ENCODE measurements at regions not wholly inside any gene's neighbourhood (a gene's known extent, or its start where the extent isn't known, plus 50 kb on each side); places are given as distances from the start of the nearest gene placed in this dataset.

GRCh38 chr15:69628256-69629093 is 175.9 kb downstream of the RPLP1 start:
- DNase-seq (ENCODE audit: low read depth) = no peak
- in situ Hi-C loops (cut with HindIII; ENCODE audit: low pct_unique_long_range_greater_than_20kb, low sequenced_read_pairs) = no loop called here

GRCh38 chr15:69629631-69630161 is 177.1 kb downstream of the RPLP1 start:
- DNase-seq (ENCODE audit: low read depth) = no peak
- in situ Hi-C loops (cut with HindIII; ENCODE audit: low pct_unique_long_range_greater_than_20kb, low sequenced_read_pairs) = no loop called here

- no peak for DNase-seq (ENCODE audit: low read depth)
- in situ Hi-C loops (cut with HindIII; ENCODE audit: low pct_unique_long_range_greater_than_20kb, low sequenced_read_pairs) = no loop called here
These were observed 178.4 kb downstream of the RPLP1 start for GRCh38 chr15:69631005-69631404.

GRCh38 chr15:69631978-69632377 is 179.4 kb downstream of the RPLP1 start:
- in situ Hi-C loops (cut with HindIII; ENCODE audit: low pct_unique_long_range_greater_than_20kb, low sequenced_read_pairs) = no loop called here
- DNase-seq (ENCODE audit: low read depth) = no peak

GRCh38 chr15:69634860-69635259 is 182.2 kb downstream of the RPLP1 start:
- in situ Hi-C loops (cut with HindIII; ENCODE audit: low pct_unique_long_range_greater_than_20kb, low sequenced_read_pairs) = no loop called here
- DNase-seq (ENCODE audit: low read depth) = no peak

- in situ Hi-C loops (cut with HindIII; ENCODE audit: low pct_unique_long_range_greater_than_20kb, low sequenced_read_pairs) = no loop called here
These were observed 183.7 kb downstream of the RPLP1 start for GRCh38 chr15:69636169-69636915.

GRCh38 chr15:69637818-69638217 is 185.2 kb downstream of the RPLP1 start:
- in situ Hi-C loops (cut with HindIII; ENCODE audit: low pct_unique_long_range_greater_than_20kb, low sequenced_read_pairs) = no loop called here

More at GRCh38 chr15:69636169-69636915, 183.7 kb downstream of the RPLP1 start:
- DNase-seq (ENCODE audit: low read depth) = no peak

GRCh38 chr15:69643476-69643875 is 190.9 kb downstream of the RPLP1 start:
- in situ Hi-C loops (cut with HindIII; ENCODE audit: low pct_unique_long_range_greater_than_20kb, low sequenced_read_pairs) = no loop called here
- no peak for DNase-seq (ENCODE audit: low read depth)

More at GRCh38 chr15:69637818-69638217, 185.2 kb downstream of the RPLP1 start:
- DNase-seq (ENCODE audit: low read depth) = no peak

GRCh38 chr15:69643971-69644370 is 191.4 kb downstream of the RPLP1 start:
- in situ Hi-C loops (cut with HindIII; ENCODE audit: low pct_unique_long_range_greater_than_20kb, low sequenced_read_pairs) = no loop called here
- no peak for DNase-seq (ENCODE audit: low read depth)

- DNase-seq (ENCODE audit: low read depth) = no peak
- in situ Hi-C loops (cut with HindIII; ENCODE audit: low pct_unique_long_range_greater_than_20kb, low sequenced_read_pairs) = no loop called here
These were observed 192.3 kb downstream of the RPLP1 start for GRCh38 chr15:69644876-69645275.

GRCh38 chr15:69647142-69647513 is 194.5 kb downstream of the RPLP1 start:
- no peak for DNase-seq (ENCODE audit: low read depth)
- in situ Hi-C loops (cut with HindIII; ENCODE audit: low pct_unique_long_range_greater_than_20kb, low sequenced_read_pairs) = no loop called here

GRCh38 chr15:69648212-69648611 is 195.6 kb downstream of the RPLP1 start:
- DNase-seq (ENCODE audit: low read depth) = no peak
- in situ Hi-C loops (cut with HindIII; ENCODE audit: low pct_unique_long_range_greater_than_20kb, low sequenced_read_pairs) = no loop called here

GRCh38 chr15:69648775-69649735 is 196.4 kb downstream of the RPLP1 start:
- in situ Hi-C loops (cut with HindIII; ENCODE audit: low pct_unique_long_range_greater_than_20kb, low sequenced_read_pairs) = no loop called here
- DNase-seq (ENCODE audit: low read depth) = no peak

GRCh38 chr15:69652293-69652692 is 199.7 kb downstream of the RPLP1 start:
- in situ Hi-C loops (cut with HindIII; ENCODE audit: low pct_unique_long_range_greater_than_20kb, low sequenced_read_pairs) = no loop called here
- DNase-seq (ENCODE audit: low read depth) = no peak

- in situ Hi-C loops (cut with HindIII; ENCODE audit: low pct_unique_long_range_greater_than_20kb, low sequenced_read_pairs) = no loop called here
- DNase-seq (ENCODE audit: low read depth) = no peak
These were observed 200.2 kb downstream of the RPLP1 start for GRCh38 chr15:69652751-69653305.

GRCh38 chr15:69653306-69653705 is 200.7 kb downstream of the RPLP1 start:
- in situ Hi-C loops (cut with HindIII; ENCODE audit: low pct_unique_long_range_greater_than_20kb, low sequenced_read_pairs) = no loop called here
- DNase-seq (ENCODE audit: low read depth) = no peak

GRCh38 chr15:69653846-69654245 is 201.2 kb downstream of the RPLP1 start:
- no peak for DNase-seq (ENCODE audit: low read depth)
- in situ Hi-C loops (cut with HindIII; ENCODE audit: low pct_unique_long_range_greater_than_20kb, low sequenced_read_pairs) = no loop called here

Data from Caki2 (cell line).